SK-N-SH (cell line): ENCODE measurements at regions not wholly inside any gene's neighbourhood (a gene's known extent, or its start where the extent isn't known, plus 50 kb on each side); places are given as distances from the start of the nearest gene placed in this dataset.

Experiments
- CTCF ChIA-PET: fragments of 300-600, 350-600 bp; formaldehyde crosslinking; extraction: SDS; loops from one replicate; lab custom pipeline; 2021; lab: Yijun Ruan, JAX
- POLR2A ChIA-PET: fragments of 350-600 bp; sonication (Branson Sonifier 250); formaldehyde crosslinking; extraction: SDS; loops from one replicate; lab custom pipeline; 2020; ENCODE audit warnings: antibody characterized with exemption, inconsistent platforms; lab: Yijun Ruan, JAX
- DNase-seq: peaks from one replicate; pipeline ENCODE4 v3.0.0; 2012
- H2AFZ ChIP-seq: fragments of 200-600 bp; sonication (generic); 2 replicates; pipeline ENCODE4 v1.8.1; 2016; ENCODE audit warnings: antibody characterized with exemption, mild to moderate bottlenecking, low read depth
- H3F3A ChIP-seq: fragments of 200-600 bp; sonication (generic); replicated peaks from 2 replicates; pipeline ENCODE3; 2016; ENCODE audit warnings: antibody characterized with exemption, mild to moderate bottlenecking; ENCODE audit not compliant: insufficient read depth
- H3K27ac ChIP-seq, 2 experiments: fragments of 200-500 bp in 1 of 2; fragments of 200-600 bp in 1 of 2; sonication (Bioruptor generic) in 1 of 2; sonication (generic), shearing (Covaris generic) in 1 of 2; 2 replicates each; pipeline versions ENCODE4 v1.5.1 to v1.6.1; 2014 to 2016; ENCODE audit warnings: low read depth in 2 of 2, inconsistent platforms in 1 of 2, low read length in 1 of 2, mild to moderate bottlenecking in 1 of 2, mixed read lengths in 1 of 2
- H3K27me3 ChIP-seq: fragments of 200-600 bp; sonication (generic), shearing (Covaris generic); 2 replicates; pipeline ENCODE4 v1.6.1; 2016; ENCODE audit warnings: mixed run types; ENCODE audit not compliant: insufficient read depth
- H3K36me3 ChIP-seq, 2 experiments: fragments of 200-500 bp in 1 of 2; fragments of 200-600 bp in 1 of 2; sonication (Bioruptor generic) in 1 of 2; sonication (generic) in 1 of 2; replicated peaks in 1 of 2; 2 replicates each; pipeline versions ENCODE3 to v1.5.1; 2014 to 2016; ENCODE audit warnings: low read length in 1 of 2, mild to moderate bottlenecking in 1 of 2; ENCODE audit not compliant: insufficient read depth in 2 of 2, control insufficient read depth in 1 of 2
- H3K4me1 ChIP-seq, 2 experiments: fragments of 200-500 bp in 1 of 2; fragments of 200-600 bp in 1 of 2; sonication (Bioruptor generic) in 1 of 2; sonication (generic), shearing (Covaris generic) in 1 of 2; 2 replicates each; pipeline versions ENCODE4 v1.5.1 to v1.6.1; 2014 to 2016; ENCODE audit warnings: low read depth in 1 of 2, low read length in 1 of 2, mixed run types in 1 of 2; ENCODE audit not compliant: insufficient read depth in 2 of 2, control insufficient read depth in 1 of 2
- H3K4me2 ChIP-seq: fragments of 200-600 bp; sonication (generic), shearing (Covaris generic); 2 replicates; pipeline ENCODE4 v1.6.1; 2017; ENCODE audit warnings: mixed run types
- H3K4me3 ChIP-seq, 2 experiments: fragments of 200-500 bp in 1 of 2; fragments of 200-600 bp in 1 of 2; sonication (Bioruptor generic) in 1 of 2; sonication (generic), shearing (Covaris generic) in 1 of 2; 2 replicates each; pipeline versions ENCODE4 v1.5.1 to v1.8.1; 2014 to 2016; ENCODE audit warnings: low read depth in 2 of 2, inconsistent platforms in 1 of 2, low read length in 1 of 2, mild to moderate bottlenecking in 1 of 2, mixed read lengths in 1 of 2, moderate library complexity in 1 of 2
- H3K79me2 ChIP-seq: fragments of 200-600 bp; sonication (generic); 2 replicates; pipeline ENCODE4 v1.8.1; 2017; ENCODE audit warnings: mild to moderate bottlenecking; ENCODE audit not compliant: insufficient read depth
- H3K9ac ChIP-seq: fragments of 200-600 bp; sonication (generic); 2 replicates; pipeline ENCODE4 v1.6.1; 2017; ENCODE audit warnings: mixed run types
- H3K9me2 ChIP-seq: fragments of 200-600 bp; sonication (generic); 2 replicates; pipeline ENCODE4 v1.6.1; 2017; ENCODE audit warnings: mixed run types
- H3K9me3 ChIP-seq: fragments of 200-600 bp; sonication (generic); 2 replicates; pipeline ENCODE4 v1.6.1; 2017; ENCODE audit warnings: mixed run types, mild to moderate bottlenecking, moderate library complexity
- H4K20me1 ChIP-seq: fragments of 200-600 bp; sonication (generic); 2 replicates; pipeline ENCODE4 v1.6.1; 2017; ENCODE audit warnings: mild to moderate bottlenecking, mixed run types; ENCODE audit not compliant: insufficient read depth
- CHD2 ChIP-seq: fragments of 150-350 bp; IDR thresholded peaks from 2 replicates; pipeline ENCODE4 v1.6.1; 2018; ENCODE audit warnings: low read length; ENCODE audit not compliant: partially characterized antibody
- EZH2phosphoT487 ChIP-seq: fragments of 200-600 bp; sonication (generic); IDR thresholded peaks from 2 replicates; pipeline ENCODE4 v1.6.1; 2017; ENCODE audit warnings: low read depth, mixed run types, mild to moderate bottlenecking, antibody characterized with exemption, moderate library complexity, borderline replicate concordance
- FOSL2 ChIP-seq: IDR thresholded peaks from 2 replicates; pipeline ENCODE4 v1.4.0; 2012; ENCODE audit warnings: low read depth, mild to moderate bottlenecking, moderate library complexity, borderline replicate concordance
- GABPA ChIP-seq: IDR thresholded peaks from 2 replicates; pipeline ENCODE4 v1.4.0; 2012; ENCODE audit warnings: low read depth, mild to moderate bottlenecking
- GATA2 ChIP-seq: sonication (generic); formaldehyde crosslinking; IDR thresholded peaks from 2 replicates; pipeline ENCODE4 v1.5.0; 2020; ENCODE audit warnings: mild to moderate bottlenecking, missing genetic modification reagents
- MXI1 ChIP-seq: IDR thresholded peaks from 2 replicates; pipeline ENCODE4 v1.6.1; 2012; ENCODE audit warnings: mild to moderate bottlenecking, low read depth, low read length, improper control_type of control experiment
- NFIC ChIP-seq: IDR thresholded peaks from 2 replicates; pipeline ENCODE4 v1.4.0; 2012; ENCODE audit warnings: borderline replicate concordance
- NRF1 ChIP-seq: IDR thresholded peaks from 2 replicates; pipeline ENCODE4 v1.6.1; 2012; ENCODE audit warnings: low read depth, mild to moderate bottlenecking, low read length
- POLR2AphosphoS5 ChIP-seq: IDR thresholded peaks from 2 replicates; pipeline ENCODE4 v1.6.1; 2012; ENCODE audit warnings: low read depth, low read length
- RCOR1 ChIP-seq: fragments of 150-350 bp; IDR thresholded peaks from 2 replicates; pipeline ENCODE4 v1.6.1; 2017; ENCODE audit warnings: antibody characterized with exemption, low read length
- RFX5 ChIP-seq: IDR thresholded peaks from 2 replicates; pipeline ENCODE4 v1.6.1; 2012; ENCODE audit warnings: mild to moderate bottlenecking, improper control_type of control experiment, low read length
- SIN3A ChIP-seq: IDR thresholded peaks from 2 replicates; pipeline ENCODE4 v1.6.1; 2012; ENCODE audit warnings: low read depth, mild to moderate bottlenecking, low read length, moderate library complexity, borderline replicate concordance
- TAF1 ChIP-seq: IDR thresholded peaks from 2 replicates; pipeline ENCODE4 v1.6.1; 2012; ENCODE audit warnings: low read depth, mild to moderate bottlenecking, low read length, moderate library complexity, borderline replicate concordance
- TCF12 ChIP-seq: IDR thresholded peaks from 2 replicates; pipeline ENCODE4 v1.4.0; 2012
- TEAD4 ChIP-seq: IDR thresholded peaks from 2 replicates; pipeline ENCODE4 v1.4.0; 2012; ENCODE audit warnings: mild to moderate bottlenecking, borderline replicate concordance; ENCODE audit not compliant: insufficient read depth
- USF1 ChIP-seq: IDR thresholded peaks from 2 replicates; pipeline ENCODE4 v1.4.0; 2012; ENCODE audit warnings: low read depth, borderline replicate concordance
- YY1 ChIP-seq: IDR thresholded peaks from 2 replicates; pipeline ENCODE4 v1.4.0; 2012; ENCODE audit warnings: low read depth, mild to moderate bottlenecking
- ZBTB33 ChIP-seq: IDR thresholded peaks from 2 replicates; pipeline ENCODE4 v1.4.0; 2012; ENCODE audit warnings: low read depth, borderline replicate concordance
- WGBS: methylation state at CpG from one replicate; pipeline ENCODE4 v1.1.6; 2017; ENCODE audit warnings: low lambda C conversion rate; 5-methylcytosine and 5-hydroxymethylcytosine counted together
- TF ChIP-seq, protein P1 (sequence below): fragments of 200-600 bp; sonication (generic); IDR thresholded peaks from 2 replicates; pipeline ENCODE4 v1.6.1; 2017; ENCODE audit warnings: antibody characterized with exemption, mild to moderate bottlenecking, moderate library complexity
- TF ChIP-seq, protein P2 (sequence below): fragments of 150-350 bp; IDR thresholded peaks from 2 replicates; pipeline ENCODE4 v1.6.1; 2017; ENCODE audit warnings: antibody characterized with exemption, low read length, low read depth, borderline replicate concordance
- TF ChIP-seq, protein P3 (sequence below): fragments of 150-350 bp; IDR thresholded peaks from 2 replicates; pipeline ENCODE4 v1.6.1; 2016; ENCODE audit warnings: mild to moderate bottlenecking, low read depth, low read length
- TF ChIP-seq, protein P4 (sequence below): IDR thresholded peaks from 2 replicates; pipeline ENCODE4 v1.4.0; 2012; ENCODE audit warnings: low read depth

GRCh38 chr2:22843919-22844537 is 541.0 kb upstream of the KLHL29 start:
- DNase-seq: no peak
- Histone ChIP-seq H3K79me2 (no peaks in the 10 kb centered on the region), H3K4me2 (no peak overlapping the region), H3K27me3 (no peaks in the 10 kb centered on the region), H3K9me2 (no peaks in the 10 kb centered on the region), H3K4me3 (no peak overlapping the region), H3K36me3 (no peaks in the 10 kb centered on the region), H3F3A (no peaks in the 10 kb centered on the region), H3K9me3 (no peaks in the 10 kb centered on the region; the same call in 1 of the 2 replicates), H3K27ac (no peak overlapping the region), H3K9ac (no peak overlapping the region), H2AFZ (no peak overlapping the region), H3K4me1 (peaks cover 0 to 4% of the 10 kb centered on the region in 2 experiments; a peak in 1 of 4 replicates)
- POLR2A ChIA-PET: no interaction called here
- CTCF ChIA-PET: interaction anchor here (1.0 to 1.8 kb wide), 3 partner anchors 8 to 10 kb away, joined by 3 to 6 read pairs (median 4); no protein-coding TSS in a partner anchor
- WGBS: 24% methylated on average over 1 of the region's 1 CpG
- TF ChIP-seq POLR2AphosphoS5: no peak
- TF ChIP-seq, protein P1, sequence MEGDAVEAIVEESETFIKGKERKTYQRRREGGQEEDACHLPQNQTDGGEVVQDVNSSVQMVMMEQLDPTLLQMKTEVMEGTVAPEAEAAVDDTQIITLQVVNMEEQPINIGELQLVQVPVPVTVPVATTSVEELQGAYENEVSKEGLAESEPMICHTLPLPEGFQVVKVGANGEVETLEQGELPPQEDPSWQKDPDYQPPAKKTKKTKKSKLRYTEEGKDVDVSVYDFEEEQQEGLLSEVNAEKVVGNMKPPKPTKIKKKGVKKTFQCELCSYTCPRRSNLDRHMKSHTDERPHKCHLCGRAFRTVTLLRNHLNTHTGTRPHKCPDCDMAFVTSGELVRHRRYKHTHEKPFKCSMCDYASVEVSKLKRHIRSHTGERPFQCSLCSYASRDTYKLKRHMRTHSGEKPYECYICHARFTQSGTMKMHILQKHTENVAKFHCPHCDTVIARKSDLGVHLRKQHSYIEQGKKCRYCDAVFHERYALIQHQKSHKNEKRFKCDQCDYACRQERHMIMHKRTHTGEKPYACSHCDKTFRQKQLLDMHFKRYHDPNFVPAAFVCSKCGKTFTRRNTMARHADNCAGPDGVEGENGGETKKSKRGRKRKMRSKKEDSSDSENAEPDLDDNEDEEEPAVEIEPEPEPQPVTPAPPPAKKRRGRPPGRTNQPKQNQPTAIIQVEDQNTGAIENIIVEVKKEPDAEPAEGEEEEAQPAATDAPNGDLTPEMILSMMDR: no peak
- no peak for TF ChIP-seq NFIC
- TF ChIP-seq SIN3A: no peak
- no peak for TF ChIP-seq RCOR1
- no peak for TF ChIP-seq RFX5
- TF ChIP-seq TCF12: no peak
- no peak for TF ChIP-seq GABPA
- no peak for TF ChIP-seq EZH2phosphoT487
- TF ChIP-seq, protein P2, sequence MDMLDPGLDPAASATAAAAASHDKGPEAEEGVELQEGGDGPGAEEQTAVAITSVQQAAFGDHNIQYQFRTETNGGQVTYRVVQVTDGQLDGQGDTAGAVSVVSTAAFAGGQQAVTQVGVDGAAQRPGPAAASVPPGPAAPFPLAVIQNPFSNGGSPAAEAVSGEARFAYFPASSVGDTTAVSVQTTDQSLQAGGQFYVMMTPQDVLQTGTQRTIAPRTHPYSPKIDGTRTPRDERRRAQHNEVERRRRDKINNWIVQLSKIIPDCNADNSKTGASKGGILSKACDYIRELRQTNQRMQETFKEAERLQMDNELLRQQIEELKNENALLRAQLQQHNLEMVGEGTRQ: no peak
- TF ChIP-seq, all 33 proteins: peak for 0
- H4K20me1 ChIP-seq: no peaks in the 10 kb centered on the region

DNA sequence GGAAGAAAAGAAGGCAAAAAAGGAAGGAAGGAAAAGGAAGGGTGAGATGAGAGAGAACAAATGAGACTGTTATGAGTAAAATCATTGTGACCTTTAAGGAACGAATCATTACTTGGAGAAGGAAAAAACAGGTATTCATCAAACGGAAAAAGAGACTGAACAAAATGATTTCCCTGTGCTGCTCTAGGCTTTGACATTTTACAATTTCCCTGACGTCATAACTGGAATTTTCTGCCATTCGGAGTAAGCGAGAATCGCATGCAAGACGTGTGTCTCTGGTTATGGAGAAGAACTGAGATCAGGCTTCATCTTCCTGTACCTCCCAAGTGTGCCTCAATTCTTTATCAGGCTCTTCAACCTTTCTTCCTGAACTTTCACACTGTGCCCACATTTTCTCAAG is 534.7 kb upstream of the KLHL29 start:
- no peaks in the 10 kb centered on the region for H3K27me3 ChIP-seq
- no peaks in the 10 kb centered on the region for H3K9me2 ChIP-seq
- H2AFZ ChIP-seq: no peak overlapping the region
- H4K20me1 ChIP-seq: no peaks in the 10 kb centered on the region
- no peak overlapping the region for H3K9ac ChIP-seq
- H3K4me1 ChIP-seq: peaks cover 0 to 5% of the 10 kb centered on the region in 2 experiments; a peak in 2 of 4 replicates
- no peak overlapping the region for H3K27ac ChIP-seq
- 53% methylated on average over 7 of the region's 7 CpGs for WGBS
- ChIA-PET POLR2A (no interaction called here), CTCF (no interaction called here)
- no peak for DNase-seq
- TF ChIP-seq GATA2 (CRISPR knock-in tag) (no peak), RCOR1 (no peak), CHD2 (no peak), TEAD4 (no peak), TAF1 (no peak), YY1 (no peak), USF1 (no peak), ZBTB33 (no peak), NRF1 (no peak), MXI1 (no peak), FOSL2 (no peak)
- TF ChIP-seq, protein P3, sequence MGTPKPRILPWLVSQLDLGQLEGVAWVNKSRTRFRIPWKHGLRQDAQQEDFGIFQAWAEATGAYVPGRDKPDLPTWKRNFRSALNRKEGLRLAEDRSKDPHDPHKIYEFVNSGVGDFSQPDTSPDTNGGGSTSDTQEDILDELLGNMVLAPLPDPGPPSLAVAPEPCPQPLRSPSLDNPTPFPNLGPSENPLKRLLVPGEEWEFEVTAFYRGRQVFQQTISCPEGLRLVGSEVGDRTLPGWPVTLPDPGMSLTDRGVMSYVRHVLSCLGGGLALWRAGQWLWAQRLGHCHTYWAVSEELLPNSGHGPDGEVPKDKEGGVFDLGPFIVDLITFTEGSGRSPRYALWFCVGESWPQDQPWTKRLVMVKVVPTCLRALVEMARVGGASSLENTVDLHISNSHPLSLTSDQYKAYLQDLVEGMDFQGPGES: no peak
- TF ChIP-seq, protein P4, sequence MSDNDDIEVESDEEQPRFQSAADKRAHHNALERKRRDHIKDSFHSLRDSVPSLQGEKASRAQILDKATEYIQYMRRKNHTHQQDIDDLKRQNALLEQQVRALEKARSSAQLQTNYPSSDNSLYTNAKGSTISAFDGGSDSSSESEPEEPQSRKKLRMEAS: no peak
- H3K4me2 ChIP-seq: no peak overlapping the region
- H3K36me3 ChIP-seq: no peaks in the 10 kb centered on the region
- no peak overlapping the region for H3K4me3 ChIP-seq
- H3F3A ChIP-seq: no peaks in the 10 kb centered on the region
- no peaks in the 10 kb centered on the region for H3K79me2 ChIP-seq
- H3K9me3 ChIP-seq: no peaks in the 10 kb centered on the region
